Calu3 (cell line): ENCODE measurements at regions not wholly inside any gene's neighbourhood (a gene's known extent, or its start where the extent isn't known, plus 50 kb on each side); places are given as distances from the start of the nearest gene placed in this dataset.
"Not testable (repeated sequence)": the region's sequence is repeated elsewhere in the genome, so short reads cannot be mapped to it uniquely, and the experiment has no call there.

ENCODE experiments used
- BruUV-seq: library from RNA; stranded (reverse); fragments of 400-500 nt; replicated peaks from 2 replicates; lab custom pipeline; 2021; lab: Mats Ljungman, UMichigan
- CTCF ChIA-PET: fragments of 300-600 bp; sonication (Branson Sonifier 250); formaldehyde crosslinking; loops from one replicate; lab custom pipeline; 2022; ENCODE audit warnings: antibody characterized with exemption; lab: Charles Lee
- DNase-seq: peaks from one replicate; pipeline ENCODE4 v3.0.0; 2022
- H3K27ac Mint-ChIP-seq: one replicate; pipeline ENCODE4 v1.8.0; 2022; ENCODE audit warnings: mixed read lengths; ENCODE audit not compliant: unreplicated experiment
- H3K27me3 Mint-ChIP-seq: one replicate; pipeline ENCODE4 v1.8.0; 2022; ENCODE audit warnings: mixed read lengths; ENCODE audit not compliant: unreplicated experiment
- H3K36me3 Mint-ChIP-seq: one replicate; pipeline ENCODE4 v1.8.0; 2022; ENCODE audit warnings: mild to moderate bottlenecking, moderate library complexity, mixed read lengths; ENCODE audit not compliant: insufficient read depth, unreplicated experiment
- H3K4me1 Mint-ChIP-seq: one replicate; pipeline ENCODE4 v1.8.0; 2022; ENCODE audit warnings: mild to moderate bottlenecking, low read depth, mixed read lengths; ENCODE audit not compliant: unreplicated experiment
- H3K4me3 Mint-ChIP-seq: one replicate; pipeline ENCODE4 v1.8.0; 2022; ENCODE audit warnings: mild to moderate bottlenecking, low read depth, moderate library complexity, mixed read lengths; ENCODE audit not compliant: unreplicated experiment
- H3K9me3 Mint-ChIP-seq: one replicate; pipeline ENCODE4 v1.8.0; 2022; ENCODE audit warnings: low read depth, mixed read lengths; ENCODE audit not compliant: unreplicated experiment
- CTCF ChIP-seq: fragments of 200-600 bp; IDR thresholded peaks from one replicate; pipeline ENCODE4 v1.8.0; 2022; ENCODE audit warnings: antibody characterized with exemption; ENCODE audit not compliant: unreplicated experiment
- intact Hi-C: fragments of 100-400 bp; cut with micrococcal nuclease; formaldehyde crosslinking; loops from one replicate; pipeline ENCODE4 v1.10.0; 2022; ENCODE audit not compliant: unreplicated experiment

DNA sequence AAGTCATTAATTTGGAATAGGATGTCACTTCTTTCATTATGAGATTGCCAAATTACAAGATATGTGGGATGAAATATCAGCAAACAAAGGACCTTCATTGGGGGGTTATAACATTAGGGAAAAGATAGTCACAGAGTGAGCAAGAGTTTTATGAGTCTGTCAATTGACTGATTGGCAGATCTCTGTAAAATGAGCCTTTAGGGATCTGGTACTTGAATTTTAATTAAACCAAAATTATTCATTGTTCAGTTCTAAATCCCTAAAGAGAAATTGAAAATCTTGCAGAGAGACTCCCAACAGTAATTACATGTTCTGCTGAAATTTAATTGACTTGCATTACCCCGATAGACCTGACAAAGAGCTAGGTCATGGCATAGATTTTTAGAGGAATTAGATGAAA is 768.1 kb upstream of the SPRY2 start:
- no peak for DNase-seq
- H3K4me3 Mint-ChIP-seq = no peak overlapping the region
- no TSS peak for BruUV-seq
- CTCF ChIA-PET = no interaction called here
- no peak for TF ChIP-seq CTCF
- H3K36me3 Mint-ChIP-seq = no peaks in the 10 kb centered on the region
- intact Hi-C loops = no loop called here
- H3K4me1 Mint-ChIP-seq = no peaks in the 10 kb centered on the region
- no peaks in the 10 kb centered on the region for H3K27me3 Mint-ChIP-seq
- H3K9me3 Mint-ChIP-seq = no peaks in the 10 kb centered on the region
- no peak overlapping the region for H3K27ac Mint-ChIP-seq

- CTCF ChIA-PET = no interaction called here
- Mint-ChIP-seq H3K9me3 (no peaks in the 10 kb centered on the region), H3K27ac (no peak overlapping the region), H3K27me3 (no peaks in the 10 kb centered on the region), H3K36me3 (no peaks in the 10 kb centered on the region), H3K4me3 (no peak overlapping the region), H3K4me1 (no peaks in the 10 kb centered on the region)
- DNase-seq = no peak
- intact Hi-C loops = no loop called here
- no peak for TF ChIP-seq CTCF
- BruUV-seq = no TSS peak
These were observed 765.4 kb upstream of the SPRY2 start for GRCh38 chr13:81106348-81106747.

DNA sequence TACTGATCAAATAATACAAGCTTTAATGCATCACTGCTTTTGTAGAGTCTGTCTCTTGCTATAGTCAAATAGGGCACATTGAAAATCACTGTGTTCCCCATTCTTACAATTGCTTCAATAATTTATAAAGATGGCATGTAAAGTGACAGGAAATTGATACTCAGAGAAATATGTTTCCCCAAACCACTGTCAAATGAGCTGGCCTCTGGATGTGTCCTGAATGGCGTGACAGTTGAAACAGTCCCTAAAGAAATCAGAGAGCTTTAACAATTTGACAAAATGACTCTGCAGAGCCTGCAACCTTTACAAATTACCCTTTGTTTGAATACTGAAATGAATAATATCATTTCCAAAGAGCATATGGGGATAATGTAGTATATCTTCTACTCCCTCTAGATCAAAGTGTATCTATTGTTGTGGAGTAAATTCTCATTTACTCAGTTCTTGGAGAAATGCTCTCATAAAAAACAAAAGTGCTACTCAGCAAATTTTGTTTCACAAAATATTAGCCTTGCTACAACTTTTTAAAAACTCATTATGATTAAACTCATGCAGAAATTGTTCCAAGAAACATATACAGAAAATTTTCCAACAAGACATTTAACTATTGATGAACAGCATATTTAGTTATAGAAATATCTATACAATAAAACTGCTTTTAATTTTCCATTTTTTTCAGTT is 763.2 kb upstream of the SPRY2 start:
- intact Hi-C loops = no loop called here
- no TSS peak for BruUV-seq
- Mint-ChIP-seq H3K36me3 (no peaks in the 10 kb centered on the region), H3K27me3 (no peaks in the 10 kb centered on the region), H3K9me3 (no peaks in the 10 kb centered on the region), H3K27ac (no peak overlapping the region), H3K4me3 (no peak overlapping the region), H3K4me1 (no peaks in the 10 kb centered on the region)
- DNase-seq = no peak
- TF ChIP-seq CTCF = no peak
- CTCF ChIA-PET = no interaction called here

GRCh38 chr13:81102066-81102465 is 761.1 kb upstream of the SPRY2 start:
- DNase-seq, H3K27ac Mint-ChIP-seq, H3K27me3 Mint-ChIP-seq, H3K36me3 Mint-ChIP-seq, BruUV-seq, intact Hi-C loops, H3K4me3 Mint-ChIP-seq, H3K4me1 Mint-ChIP-seq, H3K9me3 Mint-ChIP-seq, CTCF ChIA-PET: not testable (repeated sequence)

DNA sequence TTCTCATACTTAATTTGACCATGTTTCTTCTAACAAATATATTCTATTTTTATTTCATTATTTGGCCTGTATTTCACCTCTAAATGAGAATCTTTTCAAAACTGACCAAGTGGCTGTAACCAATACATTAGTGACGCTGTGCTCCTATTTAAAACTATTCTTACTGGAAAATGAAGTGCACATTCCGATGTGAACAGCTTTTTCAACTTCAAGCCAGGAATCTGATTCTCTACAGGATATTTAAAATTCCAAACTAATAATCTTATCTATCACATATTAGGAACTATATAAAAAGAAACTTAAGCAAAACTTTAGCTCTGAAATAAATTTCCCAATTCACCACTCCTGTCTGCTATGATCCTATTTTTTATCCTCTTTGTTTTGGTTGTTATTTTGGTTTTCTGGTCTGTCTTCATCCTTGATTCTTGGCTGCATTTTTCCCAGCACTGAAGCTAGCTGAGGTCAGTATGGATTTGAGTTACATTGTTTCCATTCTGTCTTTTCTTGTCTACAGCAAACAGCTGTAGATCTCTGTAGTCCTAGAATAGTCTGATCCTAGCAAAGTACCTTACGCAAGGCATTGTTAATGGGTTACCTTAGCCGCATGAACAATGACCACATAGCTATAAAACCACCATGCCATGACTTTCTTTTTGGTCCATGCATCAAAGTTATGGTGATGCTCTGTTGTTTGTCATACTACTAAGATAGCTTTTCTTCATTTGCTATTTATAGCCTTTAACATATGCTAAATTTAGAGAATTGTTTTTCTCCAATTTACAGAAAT is 748.6 kb upstream of the SPRY2 start:
- DNase-seq = no peak
- no peak overlapping the region for H3K4me3 Mint-ChIP-seq
- H3K27ac Mint-ChIP-seq = no peak overlapping the region
- BruUV-seq = no TSS peak
- H3K9me3 Mint-ChIP-seq = no peaks in the 10 kb centered on the region
- H3K36me3 Mint-ChIP-seq = no peaks in the 10 kb centered on the region
- intact Hi-C loops = loop anchor here (10.0 kb wide), 1 partner anchor 395 kb away; no protein-coding TSS in a partner anchor
- no peaks in the 10 kb centered on the region for H3K27me3 Mint-ChIP-seq
- CTCF ChIA-PET = no interaction called here
- H3K4me1 Mint-ChIP-seq = no peaks in the 10 kb centered on the region
- TF ChIP-seq CTCF = no peak
